ENCODE measurements at regions not wholly inside any gene's neighbourhood (a gene's known extent, or its start where the extent isn't known, plus 50 kb on each side); places are given as distances from the start of the nearest gene placed in this dataset.
A peak's percentile ranks its signal among the peaks of the same experiment; 100 is the strongest.

DNA sequence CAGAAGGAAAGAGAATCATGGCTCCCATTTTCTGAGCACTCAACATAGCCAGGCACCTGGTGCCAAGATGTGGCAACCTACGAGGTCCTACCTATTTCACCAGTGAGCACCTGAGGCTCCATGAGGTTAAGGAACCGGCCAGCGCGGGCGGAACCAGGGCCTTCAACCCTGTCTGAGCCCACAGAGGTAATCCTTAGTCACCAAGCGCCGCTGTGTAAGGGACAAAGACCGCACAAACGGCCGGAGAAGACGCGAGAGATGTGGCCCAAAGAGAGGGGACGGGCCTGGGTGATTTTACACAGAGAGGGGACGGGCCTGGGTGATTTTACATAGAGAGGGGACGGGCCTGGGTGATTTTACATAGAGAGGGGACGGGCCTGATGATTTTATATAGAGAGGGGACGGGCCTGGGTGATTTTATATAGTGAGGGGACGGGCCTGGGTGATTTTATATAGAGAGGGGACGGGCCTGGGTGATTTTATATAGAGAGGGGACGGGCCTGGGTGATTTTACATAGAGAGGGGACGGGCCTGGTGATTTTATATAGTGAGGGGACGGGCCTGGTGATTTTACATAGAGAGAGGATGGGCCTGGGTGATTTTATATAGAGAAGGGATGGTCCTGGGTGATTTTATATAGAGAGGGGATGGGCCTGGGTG is 114.2 kb downstream of the SMIM20 start:
- 85 to 87% methylated on average over 22 of the region's 22 CpGs for WGBS, 2 donors
- no peaks in the 10 kb centered on the region for H3K9me3 ChIP-seq
- peaks cover 3 to 13% (median 9%) of the 10 kb centered on the region in 4 donors for H3K4me1 ChIP-seq
- TF ChIP-seq, protein P1, sequence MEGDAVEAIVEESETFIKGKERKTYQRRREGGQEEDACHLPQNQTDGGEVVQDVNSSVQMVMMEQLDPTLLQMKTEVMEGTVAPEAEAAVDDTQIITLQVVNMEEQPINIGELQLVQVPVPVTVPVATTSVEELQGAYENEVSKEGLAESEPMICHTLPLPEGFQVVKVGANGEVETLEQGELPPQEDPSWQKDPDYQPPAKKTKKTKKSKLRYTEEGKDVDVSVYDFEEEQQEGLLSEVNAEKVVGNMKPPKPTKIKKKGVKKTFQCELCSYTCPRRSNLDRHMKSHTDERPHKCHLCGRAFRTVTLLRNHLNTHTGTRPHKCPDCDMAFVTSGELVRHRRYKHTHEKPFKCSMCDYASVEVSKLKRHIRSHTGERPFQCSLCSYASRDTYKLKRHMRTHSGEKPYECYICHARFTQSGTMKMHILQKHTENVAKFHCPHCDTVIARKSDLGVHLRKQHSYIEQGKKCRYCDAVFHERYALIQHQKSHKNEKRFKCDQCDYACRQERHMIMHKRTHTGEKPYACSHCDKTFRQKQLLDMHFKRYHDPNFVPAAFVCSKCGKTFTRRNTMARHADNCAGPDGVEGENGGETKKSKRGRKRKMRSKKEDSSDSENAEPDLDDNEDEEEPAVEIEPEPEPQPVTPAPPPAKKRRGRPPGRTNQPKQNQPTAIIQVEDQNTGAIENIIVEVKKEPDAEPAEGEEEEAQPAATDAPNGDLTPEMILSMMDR (IDR thresholded peaks at IDR 0.05) = no peak
- no peak for TF ChIP-seq POLR2AphosphoS5 (IDR thresholded peaks at IDR 0.05)
- no peak for TF ChIP-seq POLR2A (IDR thresholded peaks at IDR 0.05)
- no peak for TF ChIP-seq EP300 (IDR thresholded peaks at IDR 0.05)
- no peaks in the 10 kb centered on the region for H3K36me3 ChIP-seq
- H3K27me3 ChIP-seq = no peaks in the 10 kb centered on the region
- no peak for ATAC-seq (ENCODE audit: low FRiP score in 2 of 2)
- H3K4me3 ChIP-seq = no peak overlapping the region
- peak overlapping the region in 1 of 4 donors; percentile 1 for H3K27ac ChIP-seq
- DNase-seq = peak in 1 of 2 donors; percentile 37

- DNase-seq = peak; percentile 77 to 96
- TF ChIP-seq, protein P1 (IDR thresholded peaks at IDR 0.05) = peak; percentile 55 to 86 (median 78)
- TF ChIP-seq EP300 (IDR thresholded peaks at IDR 0.05) (no peak), POLR2AphosphoS5 (IDR thresholded peaks at IDR 0.05) (no peak), POLR2A (IDR thresholded peaks at IDR 0.05) (no peak)
Observed at GRCh38 chr4:26028793-26029567, 115.0 kb downstream of the SMIM20 start.

DNA sequence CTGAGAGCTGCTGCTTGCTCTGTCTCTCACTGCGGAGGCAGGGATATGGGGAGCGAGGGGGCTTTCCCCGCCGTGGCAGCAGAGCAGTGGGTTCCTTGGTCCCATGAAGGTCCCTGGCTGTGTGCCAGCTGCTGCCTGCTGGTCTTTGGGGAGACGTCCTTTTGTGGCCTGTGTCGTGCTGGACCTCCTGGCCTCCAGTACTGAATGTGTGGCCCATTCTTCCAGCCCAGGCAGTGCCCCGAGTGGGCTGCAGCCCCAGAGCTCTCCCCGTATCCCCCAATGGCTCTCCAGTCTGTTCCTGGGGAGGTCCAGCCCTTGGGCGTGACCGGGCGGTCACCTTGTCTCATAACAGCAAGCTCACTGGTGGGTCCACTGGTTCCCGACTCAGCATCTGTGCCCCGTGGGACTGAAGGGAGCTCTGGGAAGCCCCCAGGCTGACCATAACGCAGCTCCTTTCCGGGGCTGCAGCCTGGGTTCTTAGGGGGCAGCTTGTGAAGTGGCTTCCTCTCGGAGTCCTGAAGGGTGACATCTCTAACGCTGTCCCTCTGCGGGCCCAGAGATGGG is 115.6 kb downstream of the SMIM20 start:
- Histone ChIP-seq H3K36me3 (no peaks in the 10 kb centered on the region), H3K4me3 (no peak overlapping the region), H3K27ac (no peak overlapping the region), H3K4me1 (peaks cover 3 to 7% (median 7%) of the 10 kb centered on the region in 4 donors), H3K27me3 (no peaks in the 10 kb centered on the region), H3K9me3 (no peaks in the 10 kb centered on the region)
- TF ChIP-seq EP300 (IDR thresholded peaks at IDR 0.05) = no peak
- TF ChIP-seq, protein P1 (IDR thresholded peaks at IDR 0.05) = no peak
- TF ChIP-seq POLR2AphosphoS5 (IDR thresholded peaks at IDR 0.05) = no peak
- no peak for TF ChIP-seq POLR2A (IDR thresholded peaks at IDR 0.05)
- DNase-seq = peak in 1 of 2 donors; percentile 46
- no peak for ATAC-seq (ENCODE audit: low FRiP score in 2 of 2)
- 65 to 84% methylated on average over 9 to 13 of the region's 18 CpGs for WGBS, 2 donors

More at GRCh38 chr4:26028793-26029567, 115.0 kb downstream of the SMIM20 start:
- H3K27me3 ChIP-seq = no peaks in the 10 kb centered on the region
- H3K36me3 ChIP-seq = no peaks in the 10 kb centered on the region
- peak overlapping the region in 2 of 4 donors; percentile 22 to 28 for H3K4me3 ChIP-seq
- ATAC-seq (ENCODE audit: low FRiP score in 2 of 2) = peak; percentile 87 to 90
- H3K9me3 ChIP-seq = no peaks in the 10 kb centered on the region
- WGBS, 2 donors = 34 to 37% methylated on average over 10 to 29 of the region's 39 CpGs
- H3K4me1 ChIP-seq = peaks cover 3 to 7% (median 7%) of the 10 kb centered on the region in 4 donors
- H3K27ac ChIP-seq = peak overlapping the region in 1 of 4 donors; percentile 1

GRCh38 chr4:26030260-26030667 is 116.2 kb downstream of the SMIM20 start:
- TF ChIP-seq POLR2A (IDR thresholded peaks at IDR 0.05) = no peak
- TF ChIP-seq, protein P1 (IDR thresholded peaks at IDR 0.05) = no peak
- no peak for TF ChIP-seq POLR2AphosphoS5 (IDR thresholded peaks at IDR 0.05)
- TF ChIP-seq EP300 (IDR thresholded peaks at IDR 0.05) = no peak
- no peak for DNase-seq
- Histone ChIP-seq H3K4me1 (peaks cover 3 to 7% (median 7%) of the 10 kb centered on the region in 4 donors), H3K27ac (no peak overlapping the region), H3K9me3 (no peaks in the 10 kb centered on the region), H3K36me3 (no peaks in the 10 kb centered on the region), H3K27me3 (no peaks in the 10 kb centered on the region), H3K4me3 (no peak overlapping the region)
- 63 to 71% methylated on average over 5 of the region's 5 CpGs for WGBS, 2 donors
- ATAC-seq (ENCODE audit: low FRiP score in 2 of 2) = no peak
